OCI-LY7 (cell line): ENCODE measurements at regions not wholly inside any gene's neighbourhood (a gene's known extent, or its start where the extent isn't known, plus 50 kb on each side); places are given as distances from the start of the nearest gene placed in this dataset.

Source experiments
- CTCF ChIP-seq: fragments of 200-600 bp; sonication (generic); conservative IDR thresholded peaks from 2 replicates; pipeline ENCODE4 v1.5.1; 2014; ENCODE audit warnings: mild to moderate bottlenecking, antibody characterized with exemption, low read length, moderate library complexity, mixed read lengths
- EZH2phosphoT487 ChIP-seq: fragments of 200-600 bp; sonication (generic); IDR thresholded peaks from 2 replicates; pipeline ENCODE4 v1.6.1; 2018; ENCODE audit warnings: low read depth, borderline replicate concordance, mild to moderate bottlenecking, mixed run types, antibody characterized with exemption, low read length, moderate library complexity, mixed read lengths

GRCh38 chr6:50975216-50975615 lies 156.5 kb downstream of the TFAP2B start:
- TF ChIP-seq CTCF (no peak), EZH2phosphoT487 (no peak)
